GM12875 (cell line): ENCODE measurements at regions not wholly inside any gene's neighbourhood (a gene's known extent, or its start where the extent isn't known, plus 50 kb on each side); places are given as distances from the start of the nearest gene placed in this dataset.

Experiments used
- H3K4me3 ChIP-seq: one replicate; pipeline ENCODE4 v1.5.1; 2011; ENCODE audit warnings: low read depth, low read length, control low read depth
- CTCF ChIP-seq: IDR thresholded peaks from 2 replicates; pipeline ENCODE4 v1.5.1; 2011; ENCODE audit warnings: low read depth, mild to moderate bottlenecking, control low read depth, inconsistent platforms, low read length, moderate library complexity, borderline replicate concordance; ENCODE audit not compliant: insufficient read depth

GRCh38 chr12:85659754-85660530 lies 176.3 kb downstream of the RASSF9 start:
- no peak for TF ChIP-seq CTCF
- H3K4me3 ChIP-seq = no peak overlapping the region

- H3K4me3 ChIP-seq = no peak overlapping the region
- no peak for TF ChIP-seq CTCF
These were observed 174.6 kb downstream of the RASSF9 start for GRCh38 chr12:85661461-85662206.

- H3K4me3 ChIP-seq = no peak overlapping the region
- no peak for TF ChIP-seq CTCF
These were observed 174.0 kb downstream of the RASSF9 start for GRCh38 chr12:85662207-85662602.

- TF ChIP-seq CTCF = no peak
- no peak overlapping the region for H3K4me3 ChIP-seq
These were observed 172.6 kb downstream of the RASSF9 start for GRCh38 chr12:85663631-85664030.

- TF ChIP-seq CTCF = no peak
- H3K4me3 ChIP-seq = no peak overlapping the region
These were observed 171.8 kb downstream of the RASSF9 start for GRCh38 chr12:85664429-85664828.

GRCh38 chr12:85669911-85670310 lies 166.3 kb downstream of the RASSF9 start:
- no peak overlapping the region for H3K4me3 ChIP-seq
- no peak for TF ChIP-seq CTCF

- no peak for TF ChIP-seq CTCF
- no peak overlapping the region for H3K4me3 ChIP-seq
These were observed 163.8 kb downstream of the RASSF9 start for GRCh38 chr12:85672436-85672835.
